ENCODE measurements at regions not wholly inside any gene's neighbourhood (a gene's known extent, or its start where the extent isn't known, plus 50 kb on each side); places are given as distances from the start of the nearest gene placed in this dataset.

DNA sequence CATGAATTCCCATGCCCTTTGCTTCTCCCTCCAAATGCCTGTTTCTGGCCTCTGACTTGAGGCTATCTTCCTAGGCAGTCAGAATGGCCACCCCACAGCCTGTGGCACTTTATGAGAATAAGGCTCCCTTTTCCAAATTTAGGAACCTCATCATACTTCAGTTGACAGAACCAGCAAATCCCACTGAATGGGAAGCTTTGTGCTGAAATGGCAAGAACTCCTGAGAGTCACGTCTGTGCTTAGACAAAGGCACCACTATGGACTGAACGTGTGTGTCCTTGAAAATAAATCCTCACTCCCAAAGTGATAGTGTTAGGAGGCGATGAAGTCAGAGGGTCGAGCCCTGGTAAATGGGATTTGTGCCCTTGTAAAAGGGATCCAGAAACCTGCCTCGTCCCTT is 559.9 kb upstream of the SOX11 start:
- TF ChIP-seq, protein P1, sequence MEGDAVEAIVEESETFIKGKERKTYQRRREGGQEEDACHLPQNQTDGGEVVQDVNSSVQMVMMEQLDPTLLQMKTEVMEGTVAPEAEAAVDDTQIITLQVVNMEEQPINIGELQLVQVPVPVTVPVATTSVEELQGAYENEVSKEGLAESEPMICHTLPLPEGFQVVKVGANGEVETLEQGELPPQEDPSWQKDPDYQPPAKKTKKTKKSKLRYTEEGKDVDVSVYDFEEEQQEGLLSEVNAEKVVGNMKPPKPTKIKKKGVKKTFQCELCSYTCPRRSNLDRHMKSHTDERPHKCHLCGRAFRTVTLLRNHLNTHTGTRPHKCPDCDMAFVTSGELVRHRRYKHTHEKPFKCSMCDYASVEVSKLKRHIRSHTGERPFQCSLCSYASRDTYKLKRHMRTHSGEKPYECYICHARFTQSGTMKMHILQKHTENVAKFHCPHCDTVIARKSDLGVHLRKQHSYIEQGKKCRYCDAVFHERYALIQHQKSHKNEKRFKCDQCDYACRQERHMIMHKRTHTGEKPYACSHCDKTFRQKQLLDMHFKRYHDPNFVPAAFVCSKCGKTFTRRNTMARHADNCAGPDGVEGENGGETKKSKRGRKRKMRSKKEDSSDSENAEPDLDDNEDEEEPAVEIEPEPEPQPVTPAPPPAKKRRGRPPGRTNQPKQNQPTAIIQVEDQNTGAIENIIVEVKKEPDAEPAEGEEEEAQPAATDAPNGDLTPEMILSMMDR (IDR thresholded peaks at IDR 0.05) = no peak
- no peak for TF ChIP-seq ZFX (IDR thresholded peaks at IDR 0.05; ENCODE audit: borderline replicate concordance)
